HepG2 (cell line): ENCODE measurements at regions not wholly inside any gene's neighbourhood (a gene's known extent, or its start where the extent isn't known, plus 50 kb on each side); places are given as distances from the start of the nearest gene placed in this dataset.
A peak's percentile ranks its signal among the peaks of the same experiment; 100 is the strongest.

ENCODE experiments used
- FIP1L1 ChIP-seq: fragments of 200-400 bp; formaldehyde crosslinking; IDR thresholded peaks from 2 replicates; pipeline ENCODE4 v1.6.1; 2018; ENCODE audit warnings: low read depth, mild to moderate bottlenecking, low read length, moderate library complexity, borderline replicate concordance; ENCODE audit not compliant: insufficient read depth
- FOXA1 ChIP-seq, 2 experiments: fragments of 450-650 bp in 1 of 2; sonication (generic) in 1 of 2; formaldehyde crosslinking in 1 of 2; IDR thresholded peaks; 2 replicates each; pipeline versions ENCODE4 v1.4.0 to v1.6.1; 2016 to 2020; ENCODE audit warnings: missing genetic modification reagents in 1 of 2
- GATAD1 ChIP-seq: IDR thresholded peaks from 2 replicates; pipeline ENCODE4 v1.6.1; 2016; ENCODE audit warnings: missing genetic modification reagents, missing compliant biosample characterization
- HNRNPH1 ChIP-seq: fragments of 200-400 bp; formaldehyde crosslinking; optimal IDR thresholded peaks from 2 replicates; pipeline ENCODE3; 2017; ENCODE audit warnings: mild to moderate bottlenecking, low read depth, low read length
- MED1 ChIP-seq: sonication (generic); formaldehyde crosslinking; IDR thresholded peaks from 2 replicates; pipeline ENCODE4 v1.4.0; 2020; ENCODE audit warnings: missing genetic modification reagents
- NR2F6 ChIP-seq, 2 experiments: IDR thresholded peaks; 2 replicates each; pipeline ENCODE4 v1.6.1; 2016; ENCODE audit warnings: antibody characterized with exemption in 1 of 2, mild to moderate bottlenecking in 1 of 2
- SCMH1 ChIP-seq: sonication (generic); formaldehyde crosslinking; IDR thresholded peaks from 2 replicates; pipeline ENCODE4 v1.9.0; 2021; ENCODE audit warnings: missing genetic modification reagents, mild to moderate bottlenecking, borderline replicate concordance
- SIN3B ChIP-seq: fragments of 150-350 bp; IDR thresholded peaks from 2 replicates; pipeline ENCODE4 v1.6.1; 2014; ENCODE audit warnings: low read length
- ZBTB4 ChIP-seq: sonication (generic); formaldehyde crosslinking; IDR thresholded peaks from 2 replicates; pipeline ENCODE4 v1.4.0; 2020; ENCODE audit warnings: missing genetic modification reagents, mild to moderate bottlenecking, borderline replicate concordance
- ZIK1 ChIP-seq: sonication (generic); formaldehyde crosslinking; IDR thresholded peaks from 2 replicates; pipeline ENCODE4 v1.5.0; 2020; ENCODE audit warnings: mild to moderate bottlenecking, low read depth, missing genetic modification reagents, borderline replicate concordance
- ZNF101 ChIP-seq: sonication (generic); formaldehyde crosslinking; IDR thresholded peaks from 2 replicates; pipeline ENCODE4 v1.4.0; 2020; ENCODE audit warnings: mild to moderate bottlenecking, low read depth, missing genetic modification reagents, borderline replicate concordance
- ZNF143 ChIP-seq: sonication (generic); formaldehyde crosslinking; IDR thresholded peaks from 2 replicates; pipeline ENCODE4 v1.4.0; 2020; ENCODE audit warnings: missing genetic modification reagents
- ZNF317 ChIP-seq: sonication (generic); formaldehyde crosslinking; IDR thresholded peaks from 2 replicates; pipeline ENCODE4 v1.5.0; 2020; ENCODE audit warnings: mild to moderate bottlenecking, missing genetic modification reagents
- ZNF354B ChIP-seq: sonication (generic); formaldehyde crosslinking; IDR thresholded peaks from 2 replicates; pipeline ENCODE4 v1.8.0; 2022; ENCODE audit warnings: mild to moderate bottlenecking, missing genetic modification reagents
- ZNF589 ChIP-seq: sonication (generic); formaldehyde crosslinking; conservative IDR thresholded peaks from 2 replicates; pipeline ENCODE4 v1.8.0; 2022; ENCODE audit warnings: mild to moderate bottlenecking, moderate library complexity, missing genetic modification reagents
- ZNF687 ChIP-seq: sonication (generic); formaldehyde crosslinking; IDR thresholded peaks from 2 replicates; pipeline ENCODE4 v1.5.1; 2020; ENCODE audit warnings: mild to moderate bottlenecking, missing genetic modification reagents, moderate library complexity
- TF ChIP-seq, protein P1 (sequence below): sonication (generic); formaldehyde crosslinking; IDR thresholded peaks from 2 replicates; pipeline ENCODE4 v1.4.0; 2020; ENCODE audit warnings: mild to moderate bottlenecking, missing genetic modification reagents
- TF ChIP-seq, protein P2 (sequence below): sonication (generic); formaldehyde crosslinking; IDR thresholded peaks from 2 replicates; pipeline ENCODE4 v1.9.0; 2021; ENCODE audit warnings: missing genetic modification reagents, borderline replicate concordance

DNA sequence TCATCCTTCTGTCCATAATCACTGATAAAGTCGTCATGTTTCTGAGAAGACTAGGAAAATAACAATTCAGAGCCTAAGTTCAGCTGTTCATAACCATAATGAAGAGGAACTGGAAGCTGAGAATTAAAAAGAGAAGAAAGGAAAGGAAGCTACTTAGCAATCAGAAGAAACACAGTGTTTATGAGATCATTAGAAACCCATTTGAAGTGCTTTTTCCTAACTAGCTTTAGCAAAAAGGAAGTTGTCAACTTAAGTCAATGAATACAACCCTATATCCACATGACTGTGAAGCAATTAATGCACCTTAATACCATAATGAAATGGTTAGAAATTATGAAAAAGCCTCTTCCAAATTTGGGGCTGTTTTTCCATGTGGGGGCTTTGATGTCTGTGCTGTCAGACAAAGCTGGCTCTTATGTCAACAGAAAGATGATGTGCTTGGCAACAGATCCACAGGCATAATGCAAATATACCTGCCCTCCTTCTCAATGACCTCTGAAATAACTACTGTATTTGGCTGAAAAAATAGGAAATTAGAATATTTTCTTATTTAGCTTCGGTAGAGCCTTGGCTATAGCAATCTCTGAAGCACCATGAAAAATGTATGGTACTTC lies 463.5 kb downstream of the RASEF start (continued):
- TF ChIP-seq ZBTB4 (CRISPR knock-in tag) (no peak), SCMH1 (CRISPR knock-in tag) (no peak), ZNF354B (CRISPR knock-in tag) (no peak), MED1 (peak; percentile 51), ZNF317 (no peak), ZNF589 (CRISPR knock-in tag) (no peak), HNRNPH1 (no peak), NR2F6 (IDR thresholded peaks at IDR 0.05) (0 out of 2 replicates have a peak, but pooled peaks have one; percentile 34), NR2F6 (CRISPR knock-in tag; IDR thresholded peaks at IDR 0.05) (peak; percentile 63), ZNF101 (CRISPR knock-in tag) (no peak), FIP1L1 (no peak), GATAD1 (CRISPR knock-in tag) (no peak), ZNF143 (CRISPR knock-in tag) (no peak), ZIK1 (no peak), SIN3B (no peak), ZNF687 (CRISPR knock-in tag) (no peak), FOXA1 (IDR thresholded peaks at IDR 0.05) (no peak), FOXA1 (CRISPR knock-in tag; IDR thresholded peaks at IDR 0.05) (peak; percentile 46; the same call in 1 of the 2 replicates)
- TF ChIP-seq, protein P1, sequence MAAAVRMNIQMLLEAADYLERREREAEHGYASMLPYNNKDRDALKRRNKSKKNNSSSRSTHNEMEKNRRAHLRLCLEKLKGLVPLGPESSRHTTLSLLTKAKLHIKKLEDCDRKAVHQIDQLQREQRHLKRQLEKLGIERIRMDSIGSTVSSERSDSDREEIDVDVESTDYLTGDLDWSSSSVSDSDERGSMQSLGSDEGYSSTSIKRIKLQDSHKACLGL (CRISPR knock-in tag): no peak
- TF ChIP-seq, protein P2, sequence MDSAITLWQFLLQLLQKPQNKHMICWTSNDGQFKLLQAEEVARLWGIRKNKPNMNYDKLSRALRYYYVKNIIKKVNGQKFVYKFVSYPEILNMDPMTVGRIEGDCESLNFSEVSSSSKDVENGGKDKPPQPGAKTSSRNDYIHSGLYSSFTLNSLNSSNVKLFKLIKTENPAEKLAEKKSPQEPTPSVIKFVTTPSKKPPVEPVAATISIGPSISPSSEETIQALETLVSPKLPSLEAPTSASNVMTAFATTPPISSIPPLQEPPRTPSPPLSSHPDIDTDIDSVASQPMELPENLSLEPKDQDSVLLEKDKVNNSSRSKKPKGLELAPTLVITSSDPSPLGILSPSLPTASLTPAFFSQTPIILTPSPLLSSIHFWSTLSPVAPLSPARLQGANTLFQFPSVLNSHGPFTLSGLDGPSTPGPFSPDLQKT (CRISPR knock-in tag): no peak
